SU-DHL-6 (cell line): ENCODE measurements at regions not wholly inside any gene's neighbourhood (a gene's known extent, or its start where the extent isn't known, plus 50 kb on each side); places are given as distances from the start of the nearest gene placed in this dataset.
"Not testable (repeated sequence)": the region's sequence is repeated elsewhere in the genome, so short reads cannot be mapped to it uniquely, and the experiment has no call there.

Source experiments
- H2AFZ ChIP-seq: fragments of 200-600 bp; sonication (generic); 2 replicates; pipeline ENCODE4 v1.6.1; 2014; ENCODE audit warnings: low read depth, mild to moderate bottlenecking, moderate library complexity, mixed read lengths, antibody characterized with exemption, low read length; ENCODE audit not compliant: severe bottlenecking
- H3F3A ChIP-seq: fragments of 200-600 bp; shearing (Covaris generic); 2 replicates; pipeline ENCODE4 v1.6.0; 2016; ENCODE audit warnings: antibody characterized with exemption, mild to moderate bottlenecking; ENCODE audit not compliant: insufficient read depth
- H3K27ac ChIP-seq: fragments of 200-600 bp; sonication (generic); 2 replicates; pipeline ENCODE4 v1.5.1; 2016; ENCODE audit warnings: low read depth, mild to moderate bottlenecking, low read length, moderate library complexity, mixed read lengths
- H3K27me3 ChIP-seq: fragments of 200-600 bp; sonication (generic), shearing (Covaris generic); 2 replicates; pipeline ENCODE4 v1.6.0; 2014; ENCODE audit warnings: mild to moderate bottlenecking, low read length
- H3K36me3 ChIP-seq: fragments of 200-600 bp; sonication (generic); 2 replicates; pipeline ENCODE4 v1.6.1; 2014; ENCODE audit warnings: mild to moderate bottlenecking, low read length, mixed read lengths
- H3K4me2 ChIP-seq: fragments of 300-600, 200-600 bp; shearing (Covaris generic), sonication (generic); 2 replicates; pipeline ENCODE4 v1.6.0; 2014; ENCODE audit warnings: low read length, low read depth, mild to moderate bottlenecking; ENCODE audit not compliant: poor library complexity, severe bottlenecking
- H3K4me3 ChIP-seq: fragments of 200-600 bp; sonication (generic); 2 replicates; pipeline ENCODE4 v1.5.1; 2014; ENCODE audit warnings: antibody characterized with exemption, low read length, mild to moderate bottlenecking, mixed read lengths; ENCODE audit not compliant: insufficient read depth, poor library complexity, severe bottlenecking
- H3K79me2 ChIP-seq: fragments of 200-600 bp; sonication (generic); 2 replicates; pipeline ENCODE4 v1.6.1; 2014; ENCODE audit warnings: mild to moderate bottlenecking, low read length, moderate library complexity; ENCODE audit not compliant: insufficient read depth
- H3K9ac ChIP-seq: fragments of 200-600 bp; sonication (generic); 2 replicates; pipeline ENCODE4 v1.7.0; 2014; ENCODE audit warnings: mild to moderate bottlenecking, low read length
- H3K9me2 ChIP-seq: fragments of 200-600 bp; sonication (generic); replicated peaks from 2 replicates; pipeline ENCODE4 v1.6.1; 2014; ENCODE audit warnings: low read length; ENCODE audit not compliant: insufficient read depth
- H3K9me3 ChIP-seq: fragments of 200-600 bp; sonication (generic); 2 replicates; pipeline ENCODE4 v1.6.1; 2014; ENCODE audit warnings: low read length, mixed read lengths; ENCODE audit not compliant: insufficient read depth
- H4K20me1 ChIP-seq: fragments of 200-600 bp; sonication (generic); 2 replicates; pipeline ENCODE4 v1.6.1; 2014; ENCODE audit warnings: low read depth, mild to moderate bottlenecking, antibody characterized with exemption, low read length, moderate library complexity, mixed read lengths
- CTCF ChIP-seq: fragments of 200-600 bp; sonication (generic); IDR thresholded peaks from one replicate; pipeline ENCODE4 v1.5.1; 2017; ENCODE audit warnings: antibody characterized with exemption, mild to moderate bottlenecking, low read length, moderate library complexity; ENCODE audit not compliant: insufficient read depth, poor library complexity, severe bottlenecking
- EZH2phosphoT487 ChIP-seq: fragments of 200-600 bp; sonication (generic), shearing (Covaris generic); conservative IDR thresholded peaks from 2 replicates; pipeline ENCODE4 v1.6.1; 2018; ENCODE audit warnings: mild to moderate bottlenecking, antibody characterized with exemption, low read length, moderate library complexity, mixed read lengths

GRCh38 chr15:34490417-34491193, 53.0 kb upstream of the GOLGA8A start:
- Histone ChIP-seq H4K20me1 (no peaks in the 10 kb centered on the region), H3K4me3 (no peak overlapping the region), H3K4me2 (no peak overlapping the region), H3K36me3 (no peaks in the 10 kb centered on the region), H3K27ac (no peak overlapping the region), H3K27me3 (no peaks in the 10 kb centered on the region), H3K9me3 (no peaks in the 10 kb centered on the region), H3K9ac (no peak overlapping the region), H3K9me2 (no peaks in the 10 kb centered on the region), H3K79me2 (no peaks in the 10 kb centered on the region), H3F3A (no peaks in the 10 kb centered on the region), H2AFZ (no peak overlapping the region)
- TF ChIP-seq CTCF = no peak
- TF ChIP-seq EZH2phosphoT487 = no peak

- H3K27ac ChIP-seq, H3K4me3 ChIP-seq, H2AFZ ChIP-seq, H3K9ac ChIP-seq, H3K36me3 ChIP-seq, H3K79me2 ChIP-seq, H3K27me3 ChIP-seq, H3K4me2 ChIP-seq, H3F3A ChIP-seq, H3K9me3 ChIP-seq, H3K9me2 ChIP-seq, H4K20me1 ChIP-seq: not testable (repeated sequence)
These were observed 51.7 kb upstream of the GOLGA8A start for GRCh38 chr15:34488973-34489959.
